ENCODE measurements at regions not wholly inside any gene's neighbourhood (a gene's known extent, or its start where the extent isn't known, plus 50 kb on each side); places are given as distances from the start of the nearest gene placed in this dataset.

DNA sequence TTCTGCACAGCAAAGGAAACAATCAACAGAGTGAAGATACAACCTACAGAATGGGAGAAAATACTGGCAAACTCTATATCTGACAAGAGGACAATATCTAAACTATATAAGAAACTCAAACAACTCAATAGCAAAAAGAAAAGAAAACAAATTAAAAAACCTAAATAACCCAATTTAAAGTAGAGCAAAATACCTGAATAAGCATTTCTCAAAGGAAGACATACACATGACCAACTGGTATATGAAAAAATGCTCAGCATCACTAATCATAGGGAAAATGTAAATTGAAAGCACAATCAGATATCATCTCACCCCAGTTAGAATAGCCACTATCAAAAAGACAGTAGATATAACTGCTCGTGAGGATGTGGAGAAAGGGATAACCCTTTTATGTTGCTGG is 87.8 kb upstream of the FOXA2 start (continued):
- TF ChIP-seq, protein P1, sequence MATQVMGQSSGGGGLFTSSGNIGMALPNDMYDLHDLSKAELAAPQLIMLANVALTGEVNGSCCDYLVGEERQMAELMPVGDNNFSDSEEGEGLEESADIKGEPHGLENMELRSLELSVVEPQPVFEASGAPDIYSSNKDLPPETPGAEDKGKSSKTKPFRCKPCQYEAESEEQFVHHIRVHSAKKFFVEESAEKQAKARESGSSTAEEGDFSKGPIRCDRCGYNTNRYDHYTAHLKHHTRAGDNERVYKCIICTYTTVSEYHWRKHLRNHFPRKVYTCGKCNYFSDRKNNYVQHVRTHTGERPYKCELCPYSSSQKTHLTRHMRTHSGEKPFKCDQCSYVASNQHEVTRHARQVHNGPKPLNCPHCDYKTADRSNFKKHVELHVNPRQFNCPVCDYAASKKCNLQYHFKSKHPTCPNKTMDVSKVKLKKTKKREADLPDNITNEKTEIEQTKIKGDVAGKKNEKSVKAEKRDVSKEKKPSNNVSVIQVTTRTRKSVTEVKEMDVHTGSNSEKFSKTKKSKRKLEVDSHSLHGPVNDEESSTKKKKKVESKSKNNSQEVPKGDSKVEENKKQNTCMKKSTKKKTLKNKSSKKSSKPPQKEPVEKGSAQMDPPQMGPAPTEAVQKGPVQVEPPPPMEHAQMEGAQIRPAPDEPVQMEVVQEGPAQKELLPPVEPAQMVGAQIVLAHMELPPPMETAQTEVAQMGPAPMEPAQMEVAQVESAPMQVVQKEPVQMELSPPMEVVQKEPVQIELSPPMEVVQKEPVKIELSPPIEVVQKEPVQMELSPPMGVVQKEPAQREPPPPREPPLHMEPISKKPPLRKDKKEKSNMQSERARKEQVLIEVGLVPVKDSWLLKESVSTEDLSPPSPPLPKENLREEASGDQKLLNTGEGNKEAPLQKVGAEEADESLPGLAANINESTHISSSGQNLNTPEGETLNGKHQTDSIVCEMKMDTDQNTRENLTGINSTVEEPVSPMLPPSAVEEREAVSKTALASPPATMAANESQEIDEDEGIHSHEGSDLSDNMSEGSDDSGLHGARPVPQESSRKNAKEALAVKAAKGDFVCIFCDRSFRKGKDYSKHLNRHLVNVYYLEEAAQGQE (IDR thresholded peaks at IDR 0.05; ENCODE audit: low read depth, low read length) = no peak
- no peak for TF ChIP-seq RFX5 (IDR thresholded peaks at IDR 0.05; ENCODE audit: low read length)
- no peak for TF ChIP-seq NFIC (IDR thresholded peaks at IDR 0.05; ENCODE audit: borderline replicate concordance)
- TF ChIP-seq, protein P2, sequence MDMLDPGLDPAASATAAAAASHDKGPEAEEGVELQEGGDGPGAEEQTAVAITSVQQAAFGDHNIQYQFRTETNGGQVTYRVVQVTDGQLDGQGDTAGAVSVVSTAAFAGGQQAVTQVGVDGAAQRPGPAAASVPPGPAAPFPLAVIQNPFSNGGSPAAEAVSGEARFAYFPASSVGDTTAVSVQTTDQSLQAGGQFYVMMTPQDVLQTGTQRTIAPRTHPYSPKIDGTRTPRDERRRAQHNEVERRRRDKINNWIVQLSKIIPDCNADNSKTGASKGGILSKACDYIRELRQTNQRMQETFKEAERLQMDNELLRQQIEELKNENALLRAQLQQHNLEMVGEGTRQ (IDR thresholded peaks at IDR 0.05; ENCODE audit: borderline replicate concordance, low read depth, low read length) = no peak
- no peak for TF ChIP-seq TAF1 (IDR thresholded peaks at IDR 0.05; ENCODE audit: borderline replicate concordance, low read depth, low read length)

GRCh38 chr20:22673467-22673866 is 89.1 kb upstream of the FOXA2 start:
- Histone ChIP-seq H3K4me3 (ENCODE audit: low read depth in 2 of 2, low read length in 1 of 2) (no peak overlapping the region), H3K9me3 (no peaks in the 10 kb centered on the region), H3K9me2 (no peaks in the 10 kb centered on the region), H3K36me3 (replicated peaks in 1 of 2; ENCODE audit: control insufficient read depth in 1 of 2, insufficient read depth in 2 of 2, low read length in 1 of 2) (no peaks in the 10 kb centered on the region), H3K9ac (no peak overlapping the region), H3K4me2 (no peak overlapping the region), H3K79me2 (ENCODE audit: insufficient read depth) (no peaks in the 10 kb centered on the region), H3K4me1 (ENCODE audit: control insufficient read depth in 1 of 2, insufficient read depth in 2 of 2, low read depth in 1 of 2, low read length in 1 of 2) (no peaks in the 10 kb centered on the region), H3F3A (replicated peaks; ENCODE audit: insufficient read depth) (no peaks in the 10 kb centered on the region), H3K27me3 (ENCODE audit: insufficient read depth) (peaks cover 31% of the 10 kb centered on the region), H4K20me1 (ENCODE audit: insufficient read depth) (no peaks in the 10 kb centered on the region), H3K27ac (ENCODE audit: low read depth in 2 of 2, low read length in 1 of 2) (no peak overlapping the region), H2AFZ (ENCODE audit: low read depth) (no peak overlapping the region)
- POLR2A ChIA-PET = no interaction called here
- DNase-seq = no peak
- no peak for TF ChIP-seq GATA2 (CRISPR knock-in tag; IDR thresholded peaks at IDR 0.05)
- no peak for TF ChIP-seq TAF1 (IDR thresholded peaks at IDR 0.05; ENCODE audit: borderline replicate concordance, low read depth, low read length)
- TF ChIP-seq SIN3A (IDR thresholded peaks at IDR 0.05; ENCODE audit: borderline replicate concordance, low read depth, low read length) = no peak
- TF ChIP-seq RXRA (IDR thresholded peaks at IDR 0.05; ENCODE audit: borderline replicate concordance, low read depth) = no peak
- no peak for TF ChIP-seq EP300 (IDR thresholded peaks at IDR 0.05; ENCODE audit: borderline replicate concordance in 1 of 2, low read depth in 1 of 2, low read length in 1 of 2)
- no peak for TF ChIP-seq FOXM1 (IDR thresholded peaks at IDR 0.05; ENCODE audit: low read depth)
- no peak for TF ChIP-seq EZH2phosphoT487 (IDR thresholded peaks at IDR 0.05; ENCODE audit: borderline replicate concordance, low read depth)
- TF ChIP-seq, protein P2 (IDR thresholded peaks at IDR 0.05; ENCODE audit: borderline replicate concordance, low read depth, low read length) = no peak
- no peak for TF ChIP-seq CTCF (IDR thresholded peaks at IDR 0.05)
- no peak for TF ChIP-seq FOXJ3 (CRISPR knock-in tag; IDR thresholded peaks at IDR 0.05)
- TF ChIP-seq, protein P3, sequence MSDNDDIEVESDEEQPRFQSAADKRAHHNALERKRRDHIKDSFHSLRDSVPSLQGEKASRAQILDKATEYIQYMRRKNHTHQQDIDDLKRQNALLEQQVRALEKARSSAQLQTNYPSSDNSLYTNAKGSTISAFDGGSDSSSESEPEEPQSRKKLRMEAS (IDR thresholded peaks at IDR 0.05; ENCODE audit: low read depth) = no peak
- TF ChIP-seq RCOR1 (IDR thresholded peaks at IDR 0.05; ENCODE audit: low read length) = no peak
- TF ChIP-seq CHD2 (IDR thresholded peaks at IDR 0.05; ENCODE audit: low read length, partially characterized antibody) = no peak
- TF ChIP-seq, protein P1 (IDR thresholded peaks at IDR 0.05; ENCODE audit: low read depth, low read length) = no peak
- WGBS (ENCODE audit: low lambda C conversion rate) = 9% methylated on average over 6 of the region's 6 CpGs
- CTCF ChIA-PET = no interaction called here

Data from SK-N-SH (cell line).